LNCAP (cell line): ENCODE measurements at regions not wholly inside any gene's neighbourhood (a gene's known extent, or its start where the extent isn't known, plus 50 kb on each side); places are given as distances from the start of the nearest gene placed in this dataset.

Experiments
- CTCF ChIP-seq: fragments of 450-650 bp; IDR thresholded peaks from 2 replicates; pipeline ENCODE4 v1.5.1; 2017; ENCODE audit warnings: mild to moderate bottlenecking

GRCh38 chr1:185627171-185627570, 107.0 kb upstream of the HMCN1 start:
- TF ChIP-seq CTCF = no peak

- no peak for TF ChIP-seq CTCF
Observed at GRCh38 chr1:185626344-185626743, 107.8 kb upstream of the HMCN1 start.

- TF ChIP-seq CTCF = no peak
Observed at GRCh38 chr1:185610954-185611353, 123.2 kb upstream of the HMCN1 start.

GRCh38 chr1:185608177-185608576, 126.0 kb upstream of the HMCN1 start:
- no peak for TF ChIP-seq CTCF

- no peak for TF ChIP-seq CTCF
Observed at GRCh38 chr1:185603158-185603557, 131.0 kb upstream of the HMCN1 start.

- TF ChIP-seq CTCF = no peak
Observed at GRCh38 chr1:185601189-185601588, 133.0 kb upstream of the HMCN1 start.

- TF ChIP-seq CTCF = no peak
Observed at GRCh38 chr1:185600641-185601040, 133.6 kb upstream of the HMCN1 start.

- TF ChIP-seq CTCF = no peak
Observed at GRCh38 chr1:185598332-185598731, 135.9 kb upstream of the HMCN1 start.
